AG08395 (cell line): ENCODE measurements at regions not wholly inside any gene's neighbourhood (a gene's known extent, or its start where the extent isn't known, plus 50 kb on each side); places are given as distances from the start of the nearest gene placed in this dataset.
"Not testable (repeated sequence)": the region's sequence is repeated elsewhere in the genome, so short reads cannot be mapped to it uniquely, and the experiment has no call there.

ENCODE experiments used
- DNase-seq: peaks from one replicate; pipeline ENCODE4 v3.0.0; 2012; ENCODE audit warnings: mixed read lengths, low spot score

GRCh38 chr12:131391399-131391798 is 319.5 kb upstream of the SFSWAP start:
- DNase-seq, result no peak

- not testable (repeated sequence) for DNase-seq
Observed at GRCh38 chr12:131394752-131395151, 316.1 kb upstream of the SFSWAP start.

- DNase-seq, result not testable (repeated sequence)
Observed at GRCh38 chr12:131395209-131395684, 315.6 kb upstream of the SFSWAP start.

GRCh38 chr12:131395971-131396573 is 314.8 kb upstream of the SFSWAP start:
- DNase-seq, result no peak

GRCh38 chr12:131397493-131398181 is 313.3 kb upstream of the SFSWAP start:
- no peak for DNase-seq

GRCh38 chr12:131399000-131399399 is 311.9 kb upstream of the SFSWAP start:
- DNase-seq, result no peak

GRCh38 chr12:131400668-131401294 is 310.1 kb upstream of the SFSWAP start:
- DNase-seq, result not testable (repeated sequence)

GRCh38 chr12:131401907-131402633 is 308.8 kb upstream of the SFSWAP start:
- not testable (repeated sequence) for DNase-seq

- no peak for DNase-seq
Observed at GRCh38 chr12:131402781-131403396, 308.0 kb upstream of the SFSWAP start.

- no peak for DNase-seq
Observed at GRCh38 chr12:131403676-131404075, 307.2 kb upstream of the SFSWAP start.

GRCh38 chr12:131404705-131405104 is 306.2 kb upstream of the SFSWAP start:
- no peak for DNase-seq

GRCh38 chr12:131407221-131408035 is 303.5 kb upstream of the SFSWAP start:
- DNase-seq, result no peak

- DNase-seq, result no peak
Observed at GRCh38 chr12:131408036-131408365, 302.9 kb upstream of the SFSWAP start.

- no peak for DNase-seq
Observed at GRCh38 chr12:131408484-131408883, 302.4 kb upstream of the SFSWAP start.

- no peak for DNase-seq
Observed at GRCh38 chr12:131409211-131409610, 301.7 kb upstream of the SFSWAP start.

- not testable (repeated sequence) for DNase-seq
Observed at GRCh38 chr12:131411827-131412226, 299.1 kb upstream of the SFSWAP start.

- no peak for DNase-seq
Observed at GRCh38 chr12:131413006-131413405, 297.9 kb upstream of the SFSWAP start.

GRCh38 chr12:131413471-131413870 is 297.4 kb upstream of the SFSWAP start:
- no peak for DNase-seq

GRCh38 chr12:131414155-131414922 is 296.6 kb upstream of the SFSWAP start:
- DNase-seq, result not testable (repeated sequence)

GRCh38 chr12:131415781-131416180 is 295.1 kb upstream of the SFSWAP start:
- no peak for DNase-seq

GRCh38 chr12:131418121-131418520 is 292.8 kb upstream of the SFSWAP start:
- no peak for DNase-seq
